A172 (cell line): ENCODE measurements at regions not wholly inside any gene's neighbourhood (a gene's known extent, or its start where the extent isn't known, plus 50 kb on each side); places are given as distances from the start of the nearest gene placed in this dataset.

Experiments used
- DNase-seq: peaks from one replicate; pipeline ENCODE4 v3.0.0-alpha.2; 2015; ENCODE audit warnings: low spot score

- DNase-seq = peak; percentile 10
These were observed 175.8 kb upstream of the TECRL start for GRCh38 chr4:64584981-64585557.

GRCh38 chr4:64584125-64584524 lies 174.9 kb upstream of the TECRL start:
- DNase-seq = no peak

GRCh38 chr4:64582492-64582891 lies 173.2 kb upstream of the TECRL start:
- DNase-seq = no peak

- DNase-seq = peak; percentile 20
These were observed 172.2 kb upstream of the TECRL start for GRCh38 chr4:64581422-64581821.

GRCh38 chr4:64564126-64564525 lies 154.9 kb upstream of the TECRL start:
- peak; percentile 13 for DNase-seq

- no peak for DNase-seq
These were observed 150.3 kb upstream of the TECRL start for GRCh38 chr4:64559571-64559970.

- DNase-seq = no peak
These were observed 141.9 kb upstream of the TECRL start for GRCh38 chr4:64551125-64551524.

GRCh38 chr4:64545593-64545992 lies 136.3 kb upstream of the TECRL start:
- no peak for DNase-seq

GRCh38 chr4:64539234-64539849 lies 130.1 kb upstream of the TECRL start:
- peak; percentile 49 for DNase-seq

- peak; percentile 1 for DNase-seq
These were observed 129.0 kb upstream of the TECRL start for GRCh38 chr4:64538219-64538618.

- DNase-seq = no peak
These were observed 124.4 kb upstream of the TECRL start for GRCh38 chr4:64533637-64534036.

- DNase-seq = no peak
These were observed 123.9 kb upstream of the TECRL start for GRCh38 chr4:64533159-64533558.

- no peak for DNase-seq
These were observed 111.2 kb upstream of the TECRL start for GRCh38 chr4:64520421-64520820.

- no peak for DNase-seq
These were observed 109.3 kb upstream of the TECRL start for GRCh38 chr4:64518600-64518999.

- no peak for DNase-seq
These were observed 106.9 kb upstream of the TECRL start for GRCh38 chr4:64516176-64516575.

GRCh38 chr4:64508089-64508488 lies 98.8 kb upstream of the TECRL start:
- DNase-seq = no peak

- DNase-seq = no peak
These were observed 94.9 kb upstream of the TECRL start for GRCh38 chr4:64503945-64504675.

GRCh38 chr4:64503416-64503815 lies 94.2 kb upstream of the TECRL start:
- no peak for DNase-seq

- DNase-seq = peak; percentile 25
These were observed 88.2 kb upstream of the TECRL start for GRCh38 chr4:64497491-64497890.

- DNase-seq = no peak
These were observed 86.7 kb upstream of the TECRL start for GRCh38 chr4:64495946-64496345.

GRCh38 chr4:64489628-64490027 lies 80.4 kb upstream of the TECRL start:
- no peak for DNase-seq

- no peak for DNase-seq
These were observed 70.1 kb upstream of the TECRL start for GRCh38 chr4:64479338-64479737.

- no peak for DNase-seq
These were observed 67.9 kb upstream of the TECRL start for GRCh38 chr4:64477127-64477526.
